ENCODE measurements at regions not wholly inside any gene's neighbourhood (a gene's known extent, or its start where the extent isn't known, plus 50 kb on each side); places are given as distances from the start of the nearest gene placed in this dataset.

DNA sequence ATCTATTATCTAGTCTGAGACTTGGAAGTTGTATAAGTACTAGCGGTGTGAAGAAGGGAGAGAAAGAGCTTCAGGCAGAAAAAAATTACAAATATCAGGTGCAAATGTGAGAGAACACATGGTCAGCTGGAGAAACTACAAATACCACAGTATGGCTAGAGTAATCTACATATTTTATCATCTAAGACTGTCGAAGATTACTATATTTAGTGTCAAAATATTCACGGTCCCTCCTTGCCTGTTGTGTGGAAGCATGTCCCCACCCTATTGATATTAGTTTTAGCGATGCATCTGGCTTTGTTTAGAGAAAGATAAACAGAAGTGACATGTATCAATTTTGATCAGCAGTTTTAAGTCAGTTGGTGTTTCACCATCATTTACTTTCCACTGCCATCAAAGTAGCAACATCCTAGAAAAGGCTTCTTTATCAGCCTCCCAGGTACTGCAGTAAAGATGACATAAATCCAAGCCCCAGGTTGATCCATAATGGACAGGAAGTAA, 90.5 kb upstream of the ITGA4 start:
- 67 to 75% methylated on average over 4 of the region's 4 CpGs for WGBS, 2 donors
- DNase-seq, result no peak
- ATAC-seq, result no peak

GRCh38 chr2:181367411-181367810, 89.8 kb upstream of the ITGA4 start:
- Histone ChIP-seq H3K4me3 (no peak overlapping the region), H3K27me3 (no peaks in the 10 kb centered on the region), H3K27ac (no peak overlapping the region), H3K9me3 (no peaks in the 10 kb centered on the region), H3K4me1 (no peaks in the 10 kb centered on the region), H3K36me3 (replicated peaks in 1 of 2; ENCODE audit: insufficient read depth in 1 of 2, low read depth in 2 of 2) (no peaks in the 10 kb centered on the region)
- WGBS, 2 donors, result 47 to 54% methylated on average over 3 of the region's 3 CpGs
- TF ChIP-seq CTCF (IDR thresholded peaks at IDR 0.05), result no peak
- TF ChIP-seq POLR2A (IDR thresholded peaks at IDR 0.05), result no peak
- DNase-seq, result no peak
- intact Hi-C loops (cut with DNase I), result no loop called here
- ATAC-seq, result no peak

More for the DNA sequence above, 90.5 kb upstream of the ITGA4 start:
- no peaks in the 10 kb centered on the region for H3K4me1 ChIP-seq
- no peak overlapping the region for H3K27ac ChIP-seq
- no peaks in the 10 kb centered on the region for H3K9me3 ChIP-seq
- intact Hi-C loops (cut with DNase I), result no loop called here
- no peaks in the 10 kb centered on the region for H3K36me3 ChIP-seq (replicated peaks in 1 of 2; ENCODE audit: insufficient read depth in 1 of 2, low read depth in 2 of 2)
- TF ChIP-seq CTCF (IDR thresholded peaks at IDR 0.05), result no peak
- TF ChIP-seq POLR2A (IDR thresholded peaks at IDR 0.05), result no peak
- no peak overlapping the region for H3K4me3 ChIP-seq
- H3K27me3 ChIP-seq, result no peaks in the 10 kb centered on the region

GRCh38 chr2:181367906-181368435, 89.2 kb upstream of the ITGA4 start:
- no peak overlapping the region for H3K27ac ChIP-seq
- no peak for DNase-seq
- ATAC-seq, result no peak
- no peak overlapping the region for H3K4me3 ChIP-seq
- intact Hi-C loops (cut with DNase I), result no loop called here
- no peak for TF ChIP-seq CTCF (IDR thresholded peaks at IDR 0.05)
- no peak for TF ChIP-seq POLR2A (IDR thresholded peaks at IDR 0.05)
- no peaks in the 10 kb centered on the region for H3K9me3 ChIP-seq
- H3K36me3 ChIP-seq (replicated peaks in 1 of 2; ENCODE audit: insufficient read depth in 1 of 2, low read depth in 2 of 2), result no peaks in the 10 kb centered on the region
- WGBS, 2 donors, result 77 to 80% methylated on average over 2 of the region's 2 CpGs
- H3K4me1 ChIP-seq, result no peaks in the 10 kb centered on the region
- no peaks in the 10 kb centered on the region for H3K27me3 ChIP-seq

DNA sequence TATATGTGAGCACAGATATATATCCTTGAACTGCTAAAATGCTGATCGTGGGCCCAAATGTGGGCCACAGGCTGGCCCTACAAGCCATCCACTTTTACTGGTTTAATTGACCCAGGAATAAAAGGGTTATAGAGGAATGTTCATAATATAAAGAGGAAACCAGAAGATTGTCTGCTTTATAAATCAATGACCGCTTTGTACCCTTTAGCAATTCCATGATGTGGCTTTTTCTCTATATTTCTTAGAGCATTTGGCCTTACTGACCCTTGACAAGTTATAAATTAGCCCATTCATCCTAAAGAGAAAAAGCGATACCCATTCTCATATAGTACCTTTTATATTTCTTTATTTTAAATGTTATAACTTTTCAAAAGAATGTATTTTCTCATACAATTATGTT, 87.1 kb upstream of the ITGA4 start:
- 74 to 81% methylated on average over 3 of the region's 3 CpGs for WGBS, 2 donors

More for the DNA sequence above, 87.1 kb upstream of the ITGA4 start:
- Histone ChIP-seq H3K9me3 (no peaks in the 10 kb centered on the region), H3K27ac (no peak overlapping the region), H3K4me1 (no peaks in the 10 kb centered on the region), H3K36me3 (replicated peaks in 1 of 2; ENCODE audit: insufficient read depth in 1 of 2, low read depth in 2 of 2) (no peaks in the 10 kb centered on the region), H3K27me3 (no peaks in the 10 kb centered on the region), H3K4me3 (no peak overlapping the region)
- intact Hi-C loops (cut with DNase I), result no loop called here
- ATAC-seq (no peak), DNase-seq (no peak)
- TF ChIP-seq CTCF (IDR thresholded peaks at IDR 0.05) (no peak), POLR2A (IDR thresholded peaks at IDR 0.05) (no peak)
